D721Med (cell line): ENCODE measurements at regions not wholly inside any gene's neighbourhood (a gene's known extent, or its start where the extent isn't known, plus 50 kb on each side); places are given as distances from the start of the nearest gene placed in this dataset.

ENCODE experiments used
- DNase-seq: peaks from one replicate; pipeline ENCODE4 v3.0.0; 2011; ENCODE audit warnings: low spot score; ENCODE audit not compliant: insufficient read length
- FAIRE-seq: peaks from 2 replicates; lab custom pipeline; 2011; peaks lifted over from hg19 to GRCh38; lab: Jason Lieb, UNC
- CTCF ChIP-seq: IDR thresholded peaks from 2 replicates; pipeline ENCODE4 v1.5.1; 2012; ENCODE audit warnings: mild to moderate bottlenecking, control low read depth; ENCODE audit not compliant: insufficient read depth; ENCODE audit errors: missing control alignments

- no peak for FAIRE-seq
- DNase-seq: no peak
- no peak for TF ChIP-seq CTCF
Measured at GRCh38 chr12:113744802-113745395, 221.2 kb downstream of the RBM19 start.

GRCh38 chr12:113742801-113743200 lies 223.3 kb downstream of the RBM19 start:
- DNase-seq (no peak), FAIRE-seq (no peak)
- no peak for TF ChIP-seq CTCF

- FAIRE-seq: no peak
- no peak for TF ChIP-seq CTCF
- DNase-seq: no peak
Measured at GRCh38 chr12:113740699-113741098, 225.4 kb downstream of the RBM19 start.

- TF ChIP-seq CTCF: no peak
- DNase-seq (no peak), FAIRE-seq (no peak)
Measured at GRCh38 chr12:113735131-113735530, 231.0 kb downstream of the RBM19 start.

- DNase-seq: no peak
- TF ChIP-seq CTCF: no peak
- no peak for FAIRE-seq
Measured at GRCh38 chr12:113734503-113734902, 231.6 kb downstream of the RBM19 start.

GRCh38 chr12:113732916-113733315 lies 233.2 kb downstream of the RBM19 start:
- TF ChIP-seq CTCF: no peak
- DNase-seq (no peak), FAIRE-seq (no peak)

GRCh38 chr12:113727651-113728061 lies 238.5 kb downstream of the RBM19 start:
- no peak for FAIRE-seq
- DNase-seq: no peak
- TF ChIP-seq CTCF: no peak
